ENCODE measurements at regions not wholly inside any gene's neighbourhood (a gene's known extent, or its start where the extent isn't known, plus 50 kb on each side); places are given as distances from the start of the nearest gene placed in this dataset.
"Not testable (repeated sequence)": the region's sequence is repeated elsewhere in the genome, so short reads cannot be mapped to it uniquely, and the experiment has no call there.

DNA sequence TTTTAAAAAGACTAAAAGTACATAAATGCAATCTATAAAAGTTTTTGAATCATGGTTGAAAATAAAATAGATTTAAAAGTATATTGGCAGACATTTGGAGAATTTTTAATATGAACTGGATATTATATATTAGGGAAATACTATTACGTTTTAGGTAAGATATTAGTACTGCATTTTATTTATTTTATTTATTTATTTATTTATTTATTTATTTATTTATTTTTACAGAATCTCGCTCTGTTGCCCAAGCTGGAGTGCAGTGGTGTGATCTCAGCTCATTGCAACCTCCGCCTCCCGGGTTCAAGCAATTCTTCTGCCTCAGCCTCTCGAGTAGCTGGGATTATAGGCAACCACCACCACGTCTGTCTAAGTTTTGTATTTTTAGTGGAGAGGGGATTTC, 890.1 kb upstream of the MANEA start:
- peak; percentile 37 for FAIRE-seq

DNA sequence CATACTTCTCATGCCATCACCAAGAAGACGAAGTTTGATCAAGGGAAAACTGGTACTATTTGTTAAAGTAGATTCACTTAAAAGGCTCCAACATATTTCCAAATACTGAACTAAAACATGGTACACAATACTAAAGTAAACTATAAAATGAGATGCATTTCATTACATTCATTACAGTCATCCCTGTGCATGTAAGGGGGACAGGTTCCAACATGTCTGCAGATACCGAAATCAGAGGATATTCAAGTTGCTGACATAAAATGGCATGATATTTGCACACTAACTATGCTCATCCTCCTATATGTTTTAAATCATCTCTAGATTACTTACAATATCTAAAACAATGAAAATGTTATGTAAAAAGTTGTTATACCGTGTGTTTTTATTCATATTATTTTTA, 893.9 kb upstream of the MANEA start:
- FAIRE-seq, result no peak

DNA sequence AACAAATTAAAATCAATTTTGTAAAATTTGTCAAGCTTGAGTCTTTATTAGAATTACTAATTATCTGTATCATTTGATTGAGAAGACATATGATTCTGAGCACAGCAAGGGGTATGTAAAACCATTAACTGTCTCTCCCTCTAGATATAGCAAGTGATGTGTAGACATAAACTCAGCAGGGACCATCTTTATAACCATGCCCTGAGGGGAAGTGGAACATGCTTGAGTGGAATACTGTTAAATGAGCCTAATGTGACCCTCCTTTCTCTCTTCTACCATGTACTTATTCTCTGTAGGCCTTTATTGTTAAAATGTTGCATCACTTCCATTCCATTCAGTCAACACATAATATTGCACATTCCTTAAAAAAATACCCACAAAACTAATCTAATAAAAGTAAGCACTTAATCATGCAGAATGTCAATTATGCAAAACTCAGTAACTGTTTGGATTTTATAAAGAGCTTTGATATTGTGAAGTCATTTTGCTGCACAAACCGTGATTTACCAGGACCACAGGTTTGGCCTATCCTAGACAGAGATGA, 896.6 kb upstream of the MANEA start:
- FAIRE-seq, result no peak

DNA sequence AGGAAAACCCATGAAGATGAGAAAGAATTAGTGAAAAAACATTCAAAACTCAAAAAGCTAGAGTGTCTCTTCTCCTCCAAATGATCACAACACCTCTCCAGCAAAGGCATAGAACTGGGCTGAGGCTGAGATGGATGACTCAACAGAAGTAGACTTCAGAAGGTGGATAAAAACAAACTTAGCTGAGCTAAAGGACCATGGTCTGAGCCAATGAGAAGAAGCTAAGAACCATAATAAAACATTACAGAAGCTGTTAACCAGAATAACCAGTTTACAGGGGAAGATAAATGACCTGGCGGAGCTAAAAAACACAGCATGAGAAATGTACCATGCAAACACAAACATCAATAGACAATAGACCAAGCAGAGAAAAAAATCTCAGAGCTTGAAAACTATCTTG, 904.1 kb upstream of the MANEA start:
- FAIRE-seq, result no peak

DNA sequence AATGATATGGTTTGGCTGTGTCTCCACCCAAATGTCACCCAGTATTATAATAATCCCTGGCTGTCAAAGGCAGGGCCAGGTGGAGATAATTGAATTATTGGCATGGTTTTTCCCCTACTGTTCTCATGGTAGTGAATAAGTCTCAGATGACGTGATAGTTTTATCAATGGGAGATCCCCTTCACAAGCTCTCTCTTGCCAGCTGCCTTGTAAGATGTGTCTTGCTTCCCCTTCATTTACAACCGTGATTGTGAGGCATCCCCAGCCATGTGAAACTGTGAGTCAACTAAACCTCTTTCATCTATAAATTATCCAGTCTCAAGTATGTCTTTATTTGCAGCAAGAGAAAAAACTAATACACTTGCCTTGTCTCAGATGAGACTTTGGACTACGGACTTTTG, 907.3 kb upstream of the MANEA start:
- FAIRE-seq, result no peak

DNA sequence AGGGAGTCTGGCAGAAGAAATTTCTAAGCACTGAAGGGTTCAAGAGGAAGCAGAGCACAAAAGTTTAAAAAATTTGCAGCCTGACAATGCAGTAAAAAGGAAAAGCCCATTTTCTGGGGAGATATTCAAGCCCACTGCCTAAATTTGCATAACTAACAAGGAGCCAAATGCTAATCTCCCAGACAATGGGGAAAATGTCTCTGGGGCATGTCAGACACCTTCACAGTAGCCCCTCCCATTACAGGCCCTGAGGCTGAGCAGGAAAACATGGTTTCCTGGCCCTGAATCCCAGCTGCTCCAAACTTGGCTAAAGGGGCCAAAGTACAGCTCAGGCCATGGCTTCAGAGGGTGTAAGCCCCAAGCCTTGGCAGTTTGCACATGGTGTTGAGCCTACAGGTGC, 908.5 kb upstream of the MANEA start:
- no peak for FAIRE-seq

DNA sequence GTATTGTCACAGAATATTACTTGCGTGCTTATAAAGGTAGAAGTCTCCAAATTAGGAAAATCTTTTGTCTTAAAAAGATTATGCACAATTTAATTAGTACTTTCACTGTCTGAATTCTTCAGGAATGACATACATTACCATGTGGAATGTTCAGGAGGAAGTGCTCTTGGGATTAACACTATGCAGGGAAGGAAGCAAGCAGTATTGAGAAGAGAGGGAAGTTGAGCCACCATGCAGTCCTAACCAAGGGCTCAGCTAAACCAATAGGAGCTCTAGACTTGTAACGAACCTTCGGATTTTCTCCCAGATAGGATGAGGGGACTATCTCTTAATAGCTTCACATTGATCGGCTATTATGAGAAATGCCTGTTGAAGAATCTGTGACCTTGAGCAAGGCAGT, 918.4 kb upstream of the MANEA start:
- FAIRE-seq, result no peak

DNA sequence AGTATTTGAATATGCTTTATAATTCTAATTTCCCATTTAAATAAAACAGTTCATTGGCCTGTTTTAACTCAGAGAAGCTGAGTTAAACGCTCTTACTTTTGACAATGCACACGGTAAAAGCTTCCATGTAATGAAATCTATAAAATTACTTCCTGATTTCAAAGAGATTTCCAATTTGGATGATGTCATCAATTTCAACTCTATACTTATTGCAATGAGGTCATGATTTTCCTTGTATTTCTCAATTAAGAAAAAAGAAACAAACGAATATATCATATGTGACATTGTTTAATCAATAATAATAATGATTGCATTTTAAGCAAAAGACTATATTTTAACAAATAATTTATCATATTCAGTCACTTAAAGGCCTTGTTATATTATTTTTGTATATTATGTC, 926.1 kb upstream of the MANEA start:
- FAIRE-seq, result no peak

DNA sequence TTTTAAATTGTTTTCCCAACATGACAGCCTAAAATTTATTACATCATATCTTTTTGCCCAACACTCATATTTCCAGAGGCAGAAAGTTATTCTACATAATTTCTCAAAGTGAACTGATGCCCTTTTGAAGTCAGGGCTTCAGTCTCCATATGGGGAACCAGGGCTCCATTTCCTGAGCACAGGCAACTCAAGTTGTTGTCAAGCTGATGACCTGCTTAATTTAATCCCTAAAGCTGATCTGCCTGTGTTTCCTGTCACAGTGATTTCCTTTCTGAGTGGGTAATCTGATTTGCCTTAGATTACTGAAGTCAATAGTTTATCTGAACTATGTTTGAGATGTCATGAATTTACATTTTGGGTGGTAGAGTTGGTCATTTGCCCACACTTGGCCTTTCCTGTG, 932.1 kb upstream of the MANEA start:
- no peak for FAIRE-seq

DNA sequence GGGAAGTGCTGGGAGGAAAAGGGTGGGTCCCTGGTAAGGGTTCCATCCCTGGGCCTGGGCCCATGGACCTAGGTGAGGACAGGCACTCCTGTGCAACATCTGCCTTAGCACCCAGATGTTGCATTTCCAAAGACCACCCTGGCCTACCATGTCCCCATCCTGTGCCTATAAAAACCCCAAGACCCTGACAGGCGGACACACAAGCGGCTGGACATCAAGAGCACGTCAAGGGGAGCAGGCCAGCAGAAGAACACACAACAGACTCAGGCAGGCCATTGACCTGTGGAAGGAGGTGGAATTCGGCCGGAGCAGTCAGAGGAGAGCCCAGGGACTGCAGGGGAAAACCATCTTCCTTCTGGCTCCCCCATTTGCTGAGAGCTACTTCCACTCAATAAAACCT, 937.8 kb upstream of the MANEA start:
- FAIRE-seq, result no peak

DNA sequence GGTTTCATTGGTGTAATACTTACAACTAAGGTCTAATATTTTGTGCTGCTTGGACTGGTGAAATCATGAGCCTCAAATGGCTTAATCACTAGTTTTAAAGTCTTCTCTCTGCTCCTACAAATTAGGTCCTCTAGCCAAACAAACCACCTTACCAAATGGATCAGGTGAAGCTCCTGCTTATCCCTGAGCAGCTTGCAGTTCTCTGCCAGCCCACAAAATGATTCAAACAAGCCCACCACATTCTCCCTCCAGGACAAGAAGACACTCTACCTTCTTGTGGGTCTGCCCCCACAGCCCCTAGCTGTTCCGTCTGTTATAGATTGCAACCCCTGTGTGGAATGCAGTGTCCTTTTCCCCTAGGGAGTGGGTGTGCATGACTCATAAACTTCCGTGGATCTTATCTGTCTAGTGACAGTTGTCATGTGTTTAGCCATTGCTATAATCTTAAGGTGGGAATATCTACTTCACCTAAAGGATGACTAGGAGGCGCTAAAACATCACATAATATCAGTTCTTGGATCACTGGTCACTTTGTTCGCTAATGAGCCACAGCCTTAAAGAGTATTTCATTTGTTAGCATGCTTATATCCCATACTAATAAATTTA, 940.5 kb upstream of the MANEA start:
- no peak for FAIRE-seq

DNA sequence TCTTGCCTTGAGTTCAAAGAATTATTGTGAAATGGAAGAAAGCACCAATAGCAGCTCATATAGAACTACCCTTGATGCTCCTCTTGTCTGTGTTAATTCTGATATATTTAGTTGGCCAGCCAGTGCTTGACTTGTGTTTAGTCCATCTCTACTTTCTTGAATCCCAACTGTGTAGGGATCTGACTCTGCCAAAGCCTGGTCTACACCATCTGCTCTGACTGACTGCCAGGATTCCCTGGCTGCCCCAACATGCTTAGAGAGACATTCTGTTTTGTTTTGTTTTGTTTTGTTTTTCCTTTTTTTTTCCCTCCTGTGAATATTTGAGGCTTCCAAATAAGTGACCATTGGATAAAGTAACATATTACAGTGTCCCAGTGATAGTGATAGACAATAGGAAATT, 953.7 kb upstream of the MANEA start:
- FAIRE-seq, result no peak

DNA sequence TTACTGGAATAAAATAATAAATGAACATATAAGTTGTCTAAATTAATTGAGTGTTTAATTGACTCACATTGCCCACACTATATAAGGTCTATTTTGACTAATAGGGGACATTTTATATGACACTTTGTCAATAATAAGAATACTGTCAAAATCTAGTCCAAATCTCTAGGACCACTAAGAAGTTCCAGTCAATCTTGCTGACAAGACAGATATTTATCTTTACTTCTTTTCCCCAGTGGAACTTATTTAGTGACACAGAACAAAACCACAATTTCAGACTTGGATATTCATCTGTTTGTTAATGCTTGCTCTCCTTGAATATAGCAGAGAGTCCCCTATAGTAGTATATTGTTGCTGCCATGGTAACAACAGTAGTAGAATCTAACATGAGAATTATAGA, 954.6 kb upstream of the MANEA start:
- FAIRE-seq, result no peak

DNA sequence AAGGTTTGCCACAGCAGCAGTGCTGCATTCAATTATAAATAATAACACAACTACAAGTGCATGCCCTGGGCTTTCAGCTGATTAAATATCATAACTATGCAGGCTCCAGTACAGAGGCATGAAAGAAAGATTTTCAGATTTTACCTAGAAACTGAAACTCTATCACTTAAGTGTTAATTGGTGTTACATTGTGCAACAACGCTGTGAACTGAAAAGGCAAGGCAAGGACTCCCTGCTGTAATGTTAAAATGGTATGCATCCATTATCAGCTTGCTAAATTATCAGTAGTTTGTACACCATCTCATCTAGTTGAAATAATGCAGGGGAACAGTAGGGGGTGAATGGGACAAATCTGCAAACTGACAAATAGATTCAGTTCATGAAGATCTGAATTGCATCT, 976.7 kb upstream of the MANEA start:
- no peak for FAIRE-seq

DNA sequence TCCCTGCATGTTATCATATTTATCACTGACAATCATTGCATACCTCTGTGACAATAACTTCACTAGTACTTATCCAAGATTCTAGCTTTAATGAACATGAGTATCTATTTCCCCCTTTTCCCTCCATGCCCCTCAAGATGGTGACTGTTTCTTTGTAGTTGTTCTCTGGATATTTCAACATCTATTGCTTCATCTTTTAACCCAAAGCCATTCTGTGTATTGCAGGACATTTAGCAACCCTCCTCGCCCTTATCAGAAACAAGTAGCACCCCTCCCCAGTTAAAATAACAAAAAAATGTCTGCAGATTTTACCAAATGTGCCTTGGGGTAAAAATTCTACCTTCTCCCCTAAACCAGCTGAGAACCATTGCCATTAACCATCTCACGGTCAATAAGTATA, 979.8 kb upstream of the MANEA start:
- FAIRE-seq, result no peak

DNA sequence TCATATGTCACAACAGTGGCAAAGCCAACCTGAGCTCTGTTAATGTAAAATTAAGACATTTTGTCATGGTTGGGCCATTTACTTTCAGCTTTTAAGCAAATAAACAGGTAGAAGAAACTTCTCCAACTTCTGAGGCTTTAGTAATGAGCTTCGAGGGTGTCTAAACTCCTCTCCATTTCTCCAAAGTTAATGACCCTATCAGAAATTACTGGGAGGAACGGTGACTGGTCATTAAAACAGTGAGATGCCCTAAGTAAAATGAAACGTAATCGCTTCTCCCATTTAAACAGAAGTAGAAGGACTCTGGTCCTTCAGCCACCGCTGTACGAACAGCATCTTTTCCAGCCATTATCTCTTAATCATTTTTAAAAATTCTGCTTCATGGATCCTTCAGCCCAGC, 986.9 kb upstream of the MANEA start:
- FAIRE-seq, result no peak

DNA sequence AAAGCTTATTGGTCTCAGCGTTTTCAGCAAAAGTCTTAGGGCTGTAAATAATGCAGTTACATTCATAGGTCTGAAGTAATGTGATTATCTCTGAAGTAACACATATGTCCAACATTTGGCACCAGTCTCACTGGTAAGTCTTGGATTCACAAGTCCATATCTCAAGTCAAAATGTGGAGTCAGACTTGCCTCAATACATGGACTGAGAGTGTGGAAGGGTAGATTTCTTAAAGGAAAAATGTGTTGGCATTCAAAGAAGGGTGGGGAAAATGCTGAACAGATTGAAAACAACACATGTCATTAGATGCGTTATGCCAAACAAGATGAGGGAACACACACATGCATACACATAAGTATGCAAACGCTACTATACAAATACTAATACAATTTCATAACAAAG, 989.0 kb upstream of the MANEA start:
- no peak for FAIRE-seq

DNA sequence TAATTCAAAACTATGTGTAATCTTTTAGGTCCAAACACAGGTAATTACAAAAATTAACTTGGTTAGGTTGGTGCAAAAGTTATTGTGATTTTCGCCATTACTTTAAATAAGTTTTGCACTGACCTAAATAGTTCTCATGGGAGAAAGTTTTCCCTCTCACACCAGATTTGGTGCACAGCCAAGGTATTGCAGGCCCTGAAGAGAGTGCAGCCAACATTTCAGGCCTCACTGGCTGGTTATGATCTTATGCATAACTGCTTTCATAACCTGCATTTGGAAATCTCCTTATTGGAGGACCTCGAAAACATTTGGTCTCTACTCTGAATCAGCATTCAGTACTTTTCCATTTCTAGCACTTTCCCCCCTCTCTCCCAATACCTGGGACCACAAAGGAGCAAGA, 993.1 kb upstream of the MANEA start:
- no peak for FAIRE-seq

DNA sequence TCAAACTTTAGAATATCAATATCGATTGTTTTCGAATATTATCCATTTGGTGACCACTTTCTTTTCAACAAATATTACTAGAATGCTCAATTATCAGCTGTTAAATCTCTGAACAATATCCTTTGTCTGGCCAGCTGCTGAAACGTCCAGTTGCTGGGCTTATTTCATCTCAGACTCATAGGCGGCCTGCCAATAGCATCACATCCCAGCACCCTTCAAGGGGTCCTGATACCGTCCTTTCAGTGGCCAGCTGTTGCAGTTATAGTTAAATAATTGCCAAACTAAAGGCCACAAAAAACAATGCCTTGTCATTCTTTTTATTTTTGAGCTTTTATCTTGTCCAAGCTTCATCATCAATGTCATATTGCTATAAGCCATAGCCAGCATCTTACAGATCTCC, 1006.8 kb upstream of the MANEA start:
- FAIRE-seq, result no peak

DNA sequence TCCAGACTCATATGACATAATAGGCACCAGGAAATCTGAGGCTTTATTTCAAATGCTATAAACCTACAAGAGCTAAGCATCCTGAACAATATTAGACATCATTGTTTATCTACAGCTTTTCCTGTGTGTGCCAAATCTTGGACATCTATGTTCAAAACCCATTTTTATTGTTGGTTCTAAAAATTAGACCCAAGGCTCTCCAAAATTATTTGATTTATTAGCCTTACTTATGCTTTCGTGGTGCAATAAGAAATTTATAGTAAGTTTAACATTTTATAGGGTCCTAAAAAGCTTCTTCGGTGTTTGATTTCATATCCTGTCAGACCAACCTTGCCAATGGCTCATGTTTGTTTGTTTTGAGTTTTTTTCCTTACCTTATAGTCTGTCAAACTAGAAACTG, 1014.5 kb upstream of the MANEA start:
- no peak for FAIRE-seq

DNA sequence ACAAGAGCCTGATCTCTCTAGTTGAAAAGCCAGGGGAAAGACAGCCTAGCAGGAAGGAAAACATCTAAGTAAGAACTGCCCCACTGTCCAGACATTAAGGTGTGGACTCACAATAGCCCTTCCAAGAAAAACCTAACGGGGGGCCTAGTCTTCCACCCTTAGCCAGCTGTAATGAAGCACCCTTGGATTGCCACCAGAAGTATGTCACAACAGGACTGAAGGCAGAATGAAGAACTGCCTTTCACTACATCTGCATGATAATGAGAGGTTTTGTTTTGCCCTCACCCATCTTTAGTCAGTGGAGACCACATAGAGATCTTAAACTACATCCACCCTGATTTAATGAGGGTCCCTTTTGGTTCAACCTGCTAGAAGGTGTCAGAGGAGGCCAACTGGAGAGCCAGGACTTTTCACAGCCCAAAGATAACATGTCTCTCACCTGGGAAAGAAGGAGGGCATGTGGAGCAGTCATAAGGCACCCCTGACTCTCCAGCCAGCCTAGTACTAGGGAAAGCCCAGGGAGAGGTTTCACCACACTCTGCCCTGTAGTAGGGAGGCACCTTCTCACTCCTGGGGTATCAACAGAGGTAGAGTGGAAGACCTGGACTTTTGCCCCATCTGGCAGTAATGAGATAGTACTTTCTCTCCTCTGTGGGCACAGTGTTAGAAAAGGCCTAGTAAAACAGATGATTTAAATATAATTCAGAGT, 1017.4 kb upstream of the MANEA start:
- no peak for FAIRE-seq

DNA sequence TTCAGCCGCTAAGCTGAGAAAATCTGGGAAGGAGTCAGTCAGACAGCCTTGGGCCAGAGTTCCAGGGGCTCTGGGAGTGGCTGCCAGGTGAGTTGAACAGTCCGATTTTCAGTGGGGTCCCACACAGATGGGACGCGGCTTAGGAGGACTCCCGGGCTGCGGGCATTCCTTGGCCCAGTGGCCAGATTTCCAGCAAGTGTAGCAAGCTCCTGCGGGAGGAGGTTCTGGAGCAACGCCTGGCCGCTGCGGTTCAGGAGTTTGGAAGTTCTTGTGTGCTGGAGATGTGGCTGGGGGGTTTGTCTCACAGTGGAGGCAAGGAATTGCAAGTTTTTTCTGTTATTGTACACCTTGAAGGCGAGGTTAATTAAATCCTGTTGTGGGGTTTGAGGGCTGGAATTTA, 1020.1 kb upstream of the MANEA start:
- not testable (repeated sequence) for FAIRE-seq

DNA sequence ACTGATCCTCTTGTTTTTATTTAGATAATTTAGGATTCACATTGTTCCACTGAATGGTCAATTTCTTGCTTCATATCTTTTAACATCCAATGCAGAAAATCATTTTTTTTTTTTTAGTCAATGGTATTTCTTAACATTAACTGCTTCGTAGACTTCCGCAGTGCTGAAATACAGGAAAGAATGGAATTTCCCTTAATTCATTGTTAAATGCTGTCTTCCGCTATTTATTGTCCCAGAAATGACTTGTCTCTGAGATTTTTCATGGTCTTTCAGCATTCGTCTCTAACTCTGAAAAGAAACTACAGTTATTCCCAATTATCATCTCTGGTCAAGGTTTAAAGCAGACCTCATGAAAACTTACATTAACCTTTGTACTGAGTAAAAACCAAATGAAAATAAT, 1029.1 kb upstream of the MANEA start:
- no peak for FAIRE-seq

DNA sequence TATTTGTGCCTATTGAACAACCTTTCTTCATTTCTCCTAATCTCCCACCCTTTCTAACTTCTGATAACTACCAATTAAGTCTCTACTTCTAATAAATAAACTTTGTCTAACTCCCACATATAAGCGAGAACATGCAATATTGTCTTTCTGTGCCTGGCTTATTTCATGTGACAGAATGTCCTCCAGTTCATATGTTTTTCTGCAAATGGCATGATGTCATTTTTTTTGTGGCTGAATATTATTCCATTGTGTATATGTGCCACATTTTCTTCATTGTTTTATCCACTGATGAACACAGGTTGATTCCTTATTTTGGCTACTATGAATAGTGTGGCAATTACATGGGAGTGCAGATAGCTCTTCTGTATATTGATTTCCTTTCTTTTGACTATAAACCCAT, 1041.5 kb upstream of the MANEA start:
- FAIRE-seq, result no peak

DNA sequence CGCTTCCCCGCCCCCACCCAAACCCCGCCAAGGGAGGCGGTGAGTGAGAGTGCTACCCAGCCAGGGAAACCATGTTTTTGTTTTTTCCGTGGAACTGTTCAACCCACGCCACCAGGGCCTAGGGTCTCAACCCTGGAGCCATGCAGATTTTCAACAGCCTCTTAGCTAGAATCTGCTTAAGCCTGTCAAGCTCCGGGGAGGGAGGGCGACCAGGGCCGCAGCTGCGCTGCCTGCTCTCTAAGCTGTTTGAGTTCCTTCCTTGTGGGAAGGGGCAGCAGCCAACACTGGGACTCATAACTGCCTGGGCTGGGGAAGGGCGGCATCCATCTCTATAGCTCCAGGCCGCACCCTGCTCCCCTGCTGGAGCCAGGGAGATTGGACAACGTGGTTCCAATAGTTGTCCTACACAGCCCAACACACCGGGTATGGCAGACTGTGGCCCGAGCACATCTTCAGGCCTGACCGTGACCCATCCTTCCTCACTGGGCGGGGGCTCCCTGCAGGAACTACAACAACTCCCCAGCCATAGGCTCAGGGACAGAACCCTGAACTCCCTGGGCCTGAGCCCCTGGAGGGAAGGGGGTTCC, 1065.7 kb upstream of the MANEA start:
- no peak for FAIRE-seq
